Fibroblast of the conjunctiva (primary cell): ENCODE measurements at regions not wholly inside any gene's neighbourhood (a gene's known extent, or its start where the extent isn't known, plus 50 kb on each side); places are given as distances from the start of the nearest gene placed in this dataset.

Experiments used
- DNase-seq: peaks from one replicate; pipeline ENCODE4 v3.0.0-alpha.2; 2010; ENCODE audit warnings: low read depth

GRCh38 chr16:55943267-55943666 is 68.1 kb upstream of the CES5A start:
- DNase-seq, result no peak

GRCh38 chr16:55942821-55943220 is 67.6 kb upstream of the CES5A start:
- no peak for DNase-seq

GRCh38 chr16:55941552-55941951 is 66.4 kb upstream of the CES5A start:
- no peak for DNase-seq

GRCh38 chr16:55938126-55938525 is 63.0 kb upstream of the CES5A start:
- DNase-seq, result no peak

- DNase-seq, result no peak
Measured at GRCh38 chr16:55933038-55933437, 57.9 kb upstream of the CES5A start.

- no peak for DNase-seq
Measured at GRCh38 chr16:55930036-55930435, 54.9 kb upstream of the CES5A start.

- DNase-seq, result no peak
Measured at GRCh38 chr16:55929181-55929580, 54.0 kb upstream of the CES5A start.

GRCh38 chr16:55925242-55925641 is 50.1 kb upstream of the CES5A start:
- no peak for DNase-seq
